K562 (cell line): ENCODE measurements at regions not wholly inside any gene's neighbourhood (a gene's known extent, or its start where the extent isn't known, plus 50 kb on each side); places are given as distances from the start of the nearest gene placed in this dataset.

Source experiments
- ATAC-seq: fragments of 200-7000 bp; cut with Tn5 transposase; 3 replicates; pipeline ENCODE4 v1.9.1; 2020; ENCODE audit warnings: moderate library complexity
- BruUV-seq: library from RNA; stranded (reverse); fragments of 400-500 nt; replicated peaks from 2 replicates; lab custom pipeline; 2021; lab: Mats Ljungman, UMichigan
- CTCF ChIA-PET: fragments of 300-600 bp; formaldehyde crosslinking; extraction: SDS; loops from one replicate; lab custom pipeline; 2021; ENCODE audit warnings: low intra/inter-chr PET ratio; lab: Yijun Ruan, JAX
- POLR2A ChIA-PET: fragments of 300-600, 350-650 bp; sonication (Branson Sonifier 250); formaldehyde crosslinking; extraction: SDS; loops from one replicate; lab custom pipeline; 2021; ENCODE audit warnings: antibody characterized with exemption, inconsistent platforms; lab: Yijun Ruan, JAX
- DNase-seq, 4 experiments: peaks; one replicate each; pipeline versions ENCODE4 v3.0.0 to v3.0.0-alpha.2; 2011 to 2018; ENCODE audit warnings: low spot score in 3 of 4, mixed read lengths in 3 of 4; ENCODE audit errors: extremely low read depth in 1 of 4
- FAIRE-seq: peaks from 2 replicates; lab custom pipeline; 2011; peaks lifted over from hg19 to GRCh38; lab: Jason Lieb, UNC
- H2AFZ ChIP-seq: 2 replicates; pipeline ENCODE4 v1.6.0; 2011; ENCODE audit warnings: low read depth, low read length, control low read depth, inconsistent platforms
- H3K27ac ChIP-seq: fragments of 200-600 bp; 3 replicates; pipeline ENCODE4 v1.8.0; 2011; ENCODE audit warnings: low read depth, mild to moderate bottlenecking, control low read depth, inconsistent platforms, low read length, moderate library complexity, mixed read lengths; ENCODE audit errors: extremely low read depth
- H3K27me3 ChIP-seq, 2 experiments: fragments of 300-600 bp in 1 of 2; 2 replicates in 1 of 2; 3 replicates in 1 of 2; pipeline versions ENCODE4 v1.6.0 to v1.8.0; 2011; ENCODE audit warnings: inconsistent platforms in 2 of 2, low read length in 2 of 2, mild to moderate bottlenecking in 1 of 2, mixed read lengths in 1 of 2, moderate library complexity in 1 of 2; ENCODE audit not compliant: control insufficient read depth in 2 of 2, insufficient read depth in 2 of 2
- H3K36me3 ChIP-seq: fragments of 300-600 bp; 3 replicates; pipeline ENCODE4 v1.8.0; 2011; ENCODE audit warnings: mild to moderate bottlenecking, low read length, inconsistent platforms; ENCODE audit not compliant: control insufficient read depth, insufficient read depth
- H3K4me1 ChIP-seq, 2 experiments: fragments of 200-600 bp in 1 of 2; replicated peaks in 1 of 2; 2 replicates in 1 of 2; 3 replicates in 1 of 2; pipeline versions ENCODE4 v1.5.1 to v1.8.0; 2011; ENCODE audit warnings: inconsistent platforms in 2 of 2, low read length in 2 of 2, mild to moderate bottlenecking in 1 of 2, mixed read lengths in 1 of 2, moderate library complexity in 1 of 2; ENCODE audit not compliant: control insufficient read depth in 2 of 2, insufficient read depth in 2 of 2
- H3K4me2 ChIP-seq: 2 replicates; pipeline ENCODE4 v1.6.1; 2011; ENCODE audit warnings: low read length, control low read depth, inconsistent platforms, mixed read lengths; ENCODE audit not compliant: insufficient read depth
- H3K4me3 ChIP-seq: fragments of 200-600 bp; sonication (generic), shearing (Covaris generic); 2 replicates; pipeline ENCODE4 v1.5.1; 2016; ENCODE audit warnings: control low read depth, inconsistent platforms
- H3K79me2 ChIP-seq: fragments of 200-600 bp; 3 replicates; pipeline ENCODE4 v1.8.0; 2011; ENCODE audit warnings: low read length, inconsistent platforms; ENCODE audit not compliant: control insufficient read depth, insufficient read depth
- H3K9ac ChIP-seq, 2 experiments: 2 replicates each; pipeline versions ENCODE4 v1.6.0 to v1.6.1; 2011; ENCODE audit warnings: low read depth in 2 of 2, low read length in 2 of 2, control low read depth in 1 of 2, inconsistent platforms in 1 of 2, mild to moderate bottlenecking in 1 of 2, mixed read lengths in 1 of 2; ENCODE audit not compliant: insufficient read depth in 1 of 2
- H3K9me1 ChIP-seq: one replicate; pipeline ENCODE4 v1.6.0; 2011; ENCODE audit warnings: inconsistent platforms, mild to moderate bottlenecking, low read length, moderate library complexity; ENCODE audit not compliant: control insufficient read depth, insufficient read depth
- H3K9me3 ChIP-seq: replicated peaks from 2 replicates; pipeline ENCODE4 v1.5.1; 2011; ENCODE audit warnings: low read depth, low read length, inconsistent platforms; ENCODE audit not compliant: control insufficient read depth, insufficient read depth
- H4K20me1 ChIP-seq: replicated peaks from 2 replicates; pipeline ENCODE4 v1.6.1; 2011; ENCODE audit warnings: low read length, inconsistent platforms, mixed read lengths; ENCODE audit not compliant: control insufficient read depth, insufficient read depth
- CHD1 ChIP-seq: fragments of 200-600 bp; sonication (generic); IDR thresholded peaks from one replicate; pipeline ENCODE4 v1.6.1; 2012; ENCODE audit warnings: mild to moderate bottlenecking, moderate library complexity, low read length, inconsistent platforms
- FOXO4 ChIP-seq: fragments of 450-650 bp; formaldehyde crosslinking; IDR thresholded peaks from 2 replicates; pipeline ENCODE4 v1.4.0; 2020; ENCODE audit warnings: mild to moderate bottlenecking, moderate library complexity
- KLF1 ChIP-seq: fragments of 450-650 bp; IDR thresholded peaks from 2 replicates; pipeline ENCODE4 v1.6.1; 2016; ENCODE audit warnings: missing genetic modification characterization, missing compliant biosample characterization
- ZNF212 ChIP-seq: fragments of 450-650 bp; formaldehyde crosslinking; IDR thresholded peaks from 2 replicates; pipeline ENCODE4 v1.4.0; 2020; ENCODE audit warnings: mild to moderate bottlenecking
- WGBS: fragments of 100-300 bp; shearing (Covaris generic); methylation state at CpG from one replicate; pipeline ENCODE4 v1.1.6; 2016; ENCODE audit warnings: low coverage, mixed read lengths; ENCODE audit not compliant: insufficient coverage; ENCODE audit errors: missing lambda C conversion rate; 5-methylcytosine and 5-hydroxymethylcytosine counted together
- in situ Hi-C: fragments of 300-500 bp; cut with MboI; formaldehyde crosslinking; loops from 4 replicates; pipeline ENCODE4 v1.15.0; 2018; ENCODE audit warnings: inconsistent platforms, mixed read lengths
- intact Hi-C: fragments of 100-400 bp; cut with micrococcal nuclease; formaldehyde crosslinking; loops from 2 replicates; pipeline ENCODE4 v1.14.2; 2022
- TF ChIP-seq, protein P1 (sequence below): fragments of 200-400 bp; formaldehyde crosslinking; IDR thresholded peaks from 2 replicates; pipeline ENCODE4 v1.6.1; 2017; ENCODE audit warnings: mild to moderate bottlenecking, low read depth, low read length, moderate library complexity
- TF ChIP-seq, protein P2 (sequence below): IDR thresholded peaks from 3 replicates; pipeline ENCODE4 v1.6.1; 2011; ENCODE audit warnings: borderline replicate concordance, mild to moderate bottlenecking; ENCODE audit not compliant: insufficient read length, insufficient read depth

- no peaks in the 10 kb centered on the region for H3K9me3 ChIP-seq
- no peaks in the 10 kb centered on the region; the same call in 1 of the 2 replicates for H4K20me1 ChIP-seq
- no peak overlapping the region for H3K4me2 ChIP-seq
- H3K79me2 ChIP-seq: no peaks in the 10 kb centered on the region
- H3K36me3 ChIP-seq: no peaks in the 10 kb centered on the region
- H3K4me3 ChIP-seq: no peak overlapping the region
- peaks cover 2 to 15% of the 10 kb centered on the region in 2 experiments; a peak in 3 of 5 replicates for H3K27me3 ChIP-seq
- 1% methylated on average over 6 of the region's 6 CpGs for WGBS
- no peak overlapping the region for H2AFZ ChIP-seq
- H3K27ac ChIP-seq: no peak overlapping the region
- TF ChIP-seq, protein P1, sequence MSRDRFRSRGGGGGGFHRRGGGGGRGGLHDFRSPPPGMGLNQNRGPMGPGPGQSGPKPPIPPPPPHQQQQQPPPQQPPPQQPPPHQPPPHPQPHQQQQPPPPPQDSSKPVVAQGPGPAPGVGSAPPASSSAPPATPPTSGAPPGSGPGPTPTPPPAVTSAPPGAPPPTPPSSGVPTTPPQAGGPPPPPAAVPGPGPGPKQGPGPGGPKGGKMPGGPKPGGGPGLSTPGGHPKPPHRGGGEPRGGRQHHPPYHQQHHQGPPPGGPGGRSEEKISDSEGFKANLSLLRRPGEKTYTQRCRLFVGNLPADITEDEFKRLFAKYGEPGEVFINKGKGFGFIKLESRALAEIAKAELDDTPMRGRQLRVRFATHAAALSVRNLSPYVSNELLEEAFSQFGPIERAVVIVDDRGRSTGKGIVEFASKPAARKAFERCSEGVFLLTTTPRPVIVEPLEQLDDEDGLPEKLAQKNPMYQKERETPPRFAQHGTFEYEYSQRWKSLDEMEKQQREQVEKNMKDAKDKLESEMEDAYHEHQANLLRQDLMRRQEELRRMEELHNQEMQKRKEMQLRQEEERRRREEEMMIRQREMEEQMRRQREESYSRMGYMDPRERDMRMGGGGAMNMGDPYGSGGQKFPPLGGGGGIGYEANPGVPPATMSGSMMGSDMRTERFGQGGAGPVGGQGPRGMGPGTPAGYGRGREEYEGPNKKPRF: no peak
- TF ChIP-seq, protein P2, sequence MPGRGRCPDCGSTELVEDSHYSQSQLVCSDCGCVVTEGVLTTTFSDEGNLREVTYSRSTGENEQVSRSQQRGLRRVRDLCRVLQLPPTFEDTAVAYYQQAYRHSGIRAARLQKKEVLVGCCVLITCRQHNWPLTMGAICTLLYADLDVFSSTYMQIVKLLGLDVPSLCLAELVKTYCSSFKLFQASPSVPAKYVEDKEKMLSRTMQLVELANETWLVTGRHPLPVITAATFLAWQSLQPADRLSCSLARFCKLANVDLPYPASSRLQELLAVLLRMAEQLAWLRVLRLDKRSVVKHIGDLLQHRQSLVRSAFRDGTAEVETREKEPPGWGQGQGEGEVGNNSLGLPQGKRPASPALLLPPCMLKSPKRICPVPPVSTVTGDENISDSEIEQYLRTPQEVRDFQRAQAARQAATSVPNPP: no peak
- TF ChIP-seq ZNF212 (CRISPR knock-in tag): no peak
- no peak for TF ChIP-seq FOXO4 (CRISPR knock-in tag)
- TF ChIP-seq KLF1: no peak
- TF ChIP-seq CHD1: no peak
- no peaks in the 10 kb centered on the region for H3K9me1 ChIP-seq
- ChIA-PET POLR2A (interaction anchor here (0.5 kb wide), 1 partner anchor 39 kb away, joined by 3 read pairs; no protein-coding TSS in a partner anchor), CTCF (no interaction called here)
- FAIRE-seq: no peak
- H3K9ac ChIP-seq: no peak overlapping the region
- in situ Hi-C loops (no loop called here), intact Hi-C loops (no loop called here)
- H3K4me1 ChIP-seq: no peaks in the 10 kb centered on the region
- BruUV-seq: no TSS peak
- DNase-seq: no peak
- no peak for ATAC-seq
Observed at GRCh38 chr4:152021788-152022438, 261.1 kb upstream of the GATB start.
